Astrocyte (in vitro differentiated cells and primary cell): ENCODE measurements at regions not wholly inside any gene's neighbourhood (a gene's known extent, or its start where the extent isn't known, plus 50 kb on each side); places are given as distances from the start of the nearest gene placed in this dataset.

Experiments used
- DNase-seq: peaks from one replicate; pipeline ENCODE4 v3.0.0-alpha.2; 2010; ENCODE audit warnings: low read depth
- FAIRE-seq: peaks from 2 replicates; lab custom pipeline; 2011; peaks lifted over from hg19 to GRCh38; lab: Jason Lieb, UNC
- H2AFZ ChIP-seq: 2 replicates; pipeline ENCODE4 v1.6.0; 2012; ENCODE audit warnings: low read depth, low read length, inconsistent platforms
- H3K27ac ChIP-seq: 2 replicates; pipeline ENCODE4 v1.5.1; 2011; ENCODE audit warnings: low read depth, low read length, inconsistent platforms
- H3K27me3 ChIP-seq: 2 replicates; pipeline ENCODE4 v1.6.0; 2011; ENCODE audit warnings: low read length, inconsistent platforms; ENCODE audit not compliant: insufficient read depth
- H3K36me3 ChIP-seq: 2 replicates; pipeline ENCODE4 v1.5.1; 2011; ENCODE audit warnings: low read length, inconsistent platforms; ENCODE audit not compliant: insufficient read depth
- H3K4me1 ChIP-seq: 2 replicates; pipeline ENCODE4 v1.5.1; 2011; ENCODE audit warnings: low read length, inconsistent platforms; ENCODE audit not compliant: insufficient read depth
- H3K4me2 ChIP-seq: 2 replicates; pipeline ENCODE4 v1.6.0; 2012; ENCODE audit warnings: low read length, inconsistent platforms
- H3K4me3 ChIP-seq: 2 replicates; pipeline ENCODE4 v1.5.1; 2011; ENCODE audit warnings: low read depth, mild to moderate bottlenecking, low read length, inconsistent platforms; ENCODE audit not compliant: insufficient read depth
- H3K79me2 ChIP-seq: 2 replicates; pipeline ENCODE4 v1.6.0; 2012; ENCODE audit warnings: mild to moderate bottlenecking, low read length, inconsistent platforms; ENCODE audit not compliant: insufficient read depth
- H3K9ac ChIP-seq: 2 replicates; pipeline ENCODE4 v1.6.0; 2012; ENCODE audit warnings: mild to moderate bottlenecking, low read length, inconsistent platforms
- H3K9me3 ChIP-seq: 2 replicates; pipeline ENCODE4 v1.5.1; 2012; ENCODE audit warnings: low read depth, mild to moderate bottlenecking, low read length, inconsistent platforms; ENCODE audit not compliant: insufficient read depth
- H4K20me1 ChIP-seq: 2 replicates; pipeline ENCODE4 v1.6.0; 2012; ENCODE audit warnings: low read length, inconsistent platforms; ENCODE audit not compliant: insufficient read depth
- H3K27ac Mint-ChIP-seq: one replicate; pipeline ENCODE4 v1.8.0; 2021; ENCODE audit warnings: mild to moderate bottlenecking, mixed read lengths; ENCODE audit not compliant: unreplicated experiment
- H3K27me3 Mint-ChIP-seq: one replicate; pipeline ENCODE4 v1.8.0; 2021; ENCODE audit warnings: low read depth, mixed read lengths; ENCODE audit not compliant: unreplicated experiment
- H3K36me3 Mint-ChIP-seq: one replicate; pipeline ENCODE4 v1.8.0; 2021; ENCODE audit warnings: low read depth, mixed read lengths; ENCODE audit not compliant: unreplicated experiment
- H3K4me1 Mint-ChIP-seq: one replicate; pipeline ENCODE4 v1.8.0; 2021; ENCODE audit warnings: low read depth, mixed read lengths; ENCODE audit not compliant: unreplicated experiment
- H3K4me3 Mint-ChIP-seq: one replicate; pipeline ENCODE4 v1.8.0; 2021; ENCODE audit warnings: mild to moderate bottlenecking, moderate library complexity, mixed read lengths; ENCODE audit not compliant: unreplicated experiment
- H3K9me3 Mint-ChIP-seq: one replicate; pipeline ENCODE4 v1.8.0; 2021; ENCODE audit warnings: mild to moderate bottlenecking, mixed read lengths; ENCODE audit not compliant: unreplicated experiment
- CTCF ChIP-seq: IDR thresholded peaks from 2 replicates; pipeline ENCODE4 v1.5.1; 2011; ENCODE audit warnings: low read depth, mild to moderate bottlenecking, inconsistent platforms, low read length, moderate library complexity; ENCODE audit not compliant: insufficient read depth
- EZH2 ChIP-seq: IDR thresholded peaks from 2 replicates; pipeline ENCODE4 v1.6.1; 2012; ENCODE audit warnings: mild to moderate bottlenecking, low read length, inconsistent platforms; ENCODE audit not compliant: insufficient read depth

GRCh38 chr9:31520301-31521085 is 864.0 kb upstream of the ACO1 start:
- FAIRE-seq (no peak), DNase-seq (no peak)
- Histone ChIP-seq H3K9ac (no peak overlapping the region), H4K20me1 (no peaks in the 10 kb centered on the region), H3K4me1 (no peaks in the 10 kb centered on the region), H3K4me2 (no peak overlapping the region), H3K9me3 (no peaks in the 10 kb centered on the region), H3K27me3 (no peaks in the 10 kb centered on the region), H3K36me3 (no peaks in the 10 kb centered on the region), H3K27ac (no peak overlapping the region), H3K4me3 (no peak overlapping the region), H3K79me2 (no peaks in the 10 kb centered on the region), H2AFZ (no peak overlapping the region)
- TF ChIP-seq EZH2 = no peak
- no peak for TF ChIP-seq CTCF
- no peaks in the 10 kb centered on the region for H3K36me3 Mint-ChIP-seq
- H3K27ac Mint-ChIP-seq = no peak overlapping the region
- H3K4me1 Mint-ChIP-seq = no peaks in the 10 kb centered on the region
- no peak overlapping the region for H3K4me3 Mint-ChIP-seq
- H3K9me3 Mint-ChIP-seq = no peaks in the 10 kb centered on the region
- H3K27me3 Mint-ChIP-seq = no peaks in the 10 kb centered on the region

DNA sequence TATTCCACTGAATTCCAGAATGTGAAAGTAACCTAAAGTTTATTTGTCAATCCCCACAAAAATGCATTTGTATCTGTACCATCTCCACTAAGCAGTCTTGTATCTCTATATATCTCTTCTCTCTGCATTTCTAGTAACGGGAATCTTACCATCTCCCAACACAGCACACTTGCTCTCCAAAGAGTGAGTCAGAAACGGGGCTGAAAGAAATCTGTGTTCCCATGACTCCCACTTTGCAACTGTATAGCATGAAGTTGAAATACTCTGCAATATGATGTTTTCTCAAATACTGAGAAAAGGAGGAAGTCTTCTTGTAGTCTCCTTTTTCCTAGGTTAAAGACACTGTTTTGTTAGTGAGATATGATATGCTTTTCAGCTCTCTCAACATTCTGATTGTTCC is 848.8 kb upstream of the ACO1 start:
- Mint-ChIP-seq H3K4me3 (no peak overlapping the region), H3K9me3 (no peaks in the 10 kb centered on the region), H3K4me1 (peaks cover 3% of the 10 kb centered on the region), H3K36me3 (no peaks in the 10 kb centered on the region), H3K27me3 (no peaks in the 10 kb centered on the region), H3K27ac (no peak overlapping the region)
- TF ChIP-seq EZH2 = no peak
- Histone ChIP-seq H3K27ac (no peak overlapping the region), H3K4me2 (no peak overlapping the region), H3K9me3 (no peaks in the 10 kb centered on the region), H3K36me3 (no peaks in the 10 kb centered on the region), H3K4me3 (no peak overlapping the region), H3K79me2 (no peaks in the 10 kb centered on the region), H3K9ac (no peak overlapping the region), H2AFZ (no peak overlapping the region), H3K4me1 (no peaks in the 10 kb centered on the region), H4K20me1 (no peaks in the 10 kb centered on the region), H3K27me3 (no peaks in the 10 kb centered on the region)
- DNase-seq = no peak
- no peak for FAIRE-seq

- H3K4me1 ChIP-seq = no peaks in the 10 kb centered on the region
- peaks cover 3% of the 10 kb centered on the region for H3K4me1 Mint-ChIP-seq
- TF ChIP-seq CTCF = no peak
- no peak overlapping the region for H3K4me3 ChIP-seq
- H3K9ac ChIP-seq = no peak overlapping the region
- no peaks in the 10 kb centered on the region for H3K9me3 ChIP-seq
- H3K27me3 ChIP-seq = no peaks in the 10 kb centered on the region
- H3K4me3 Mint-ChIP-seq = no peak overlapping the region
- DNase-seq (no peak), FAIRE-seq (no peak)
- H2AFZ ChIP-seq = no peak overlapping the region
- no peaks in the 10 kb centered on the region for H3K36me3 Mint-ChIP-seq
- H3K36me3 ChIP-seq = no peaks in the 10 kb centered on the region
- H3K4me2 ChIP-seq = no peak overlapping the region
- H3K9me3 Mint-ChIP-seq = no peaks in the 10 kb centered on the region
- H3K27ac ChIP-seq = no peak overlapping the region
- no peak overlapping the region for H3K27ac Mint-ChIP-seq
- H3K27me3 Mint-ChIP-seq = no peaks in the 10 kb centered on the region
- H4K20me1 ChIP-seq = no peaks in the 10 kb centered on the region
- H3K79me2 ChIP-seq = no peaks in the 10 kb centered on the region
These were observed 848.0 kb upstream of the ACO1 start for GRCh38 chr9:31536471-31536870.
